ENCODE measurements at regions not wholly inside any gene's neighbourhood (a gene's known extent, or its start where the extent isn't known, plus 50 kb on each side); places are given as distances from the start of the nearest gene placed in this dataset.

DNA sequence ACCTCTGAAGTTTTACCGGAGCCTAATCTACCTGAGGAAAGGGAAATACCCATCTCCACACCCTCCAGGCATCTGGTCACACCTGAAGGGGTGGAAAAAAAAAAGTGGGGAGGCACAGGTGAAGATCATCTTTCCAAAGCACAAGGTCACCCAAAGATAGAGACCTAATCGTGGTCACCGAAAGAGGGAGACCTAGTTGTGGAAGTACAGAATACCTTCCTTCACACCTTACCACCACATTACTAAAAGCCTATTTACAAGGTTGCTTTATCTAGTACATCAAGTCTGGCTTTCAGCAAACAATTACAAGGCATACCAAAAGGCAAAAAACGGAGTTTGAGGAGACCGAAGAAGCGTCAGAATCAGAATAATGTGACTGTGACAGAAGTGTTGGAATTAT, 110.0 kb upstream of the ARPP21 start:
- no peak for FAIRE-seq

DNA sequence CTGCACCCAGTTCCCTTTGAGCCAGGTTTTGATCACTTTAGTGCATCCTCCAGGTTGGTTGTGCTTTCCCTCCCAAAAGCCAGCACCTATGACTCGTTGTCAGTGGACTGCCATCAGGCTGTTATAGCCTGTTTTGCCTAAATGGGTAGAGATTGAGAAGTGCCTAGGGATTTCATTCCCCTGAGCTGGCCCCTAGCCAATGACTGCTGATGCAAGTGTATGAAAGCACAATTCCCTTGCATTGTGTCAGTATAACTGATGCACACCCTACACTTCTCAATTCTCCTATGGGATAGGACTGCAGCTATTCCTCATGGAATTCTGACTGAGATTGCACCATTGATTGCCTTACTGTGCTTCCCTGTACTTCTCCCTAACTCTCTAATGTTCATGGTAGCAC, 102.1 kb upstream of the ARPP21 start:
- no peak for FAIRE-seq

GRCh38 chr3:35544976-35545375, 94.3 kb upstream of the ARPP21 start:
- no peak for FAIRE-seq

DNA sequence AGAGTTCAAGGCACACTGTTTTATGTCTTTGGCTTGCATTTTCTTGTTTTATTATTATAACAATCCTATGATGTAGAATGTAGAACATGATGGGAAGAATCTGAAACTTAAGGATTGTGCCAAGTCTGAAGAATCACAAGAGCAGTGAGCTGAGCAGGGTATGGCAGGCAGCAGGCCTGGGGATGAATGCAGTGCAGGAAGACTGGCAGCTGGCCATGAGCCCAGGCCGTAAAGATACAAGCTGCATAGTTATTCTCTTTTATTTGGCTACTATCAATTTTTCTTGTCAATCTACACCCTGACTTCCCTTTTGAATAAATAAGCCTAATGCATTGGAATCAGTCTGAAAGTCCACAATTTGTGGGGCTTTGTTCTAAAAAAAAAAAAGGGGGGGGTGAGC, 89.6 kb upstream of the ARPP21 start:
- FAIRE-seq: peak; percentile 89

DNA sequence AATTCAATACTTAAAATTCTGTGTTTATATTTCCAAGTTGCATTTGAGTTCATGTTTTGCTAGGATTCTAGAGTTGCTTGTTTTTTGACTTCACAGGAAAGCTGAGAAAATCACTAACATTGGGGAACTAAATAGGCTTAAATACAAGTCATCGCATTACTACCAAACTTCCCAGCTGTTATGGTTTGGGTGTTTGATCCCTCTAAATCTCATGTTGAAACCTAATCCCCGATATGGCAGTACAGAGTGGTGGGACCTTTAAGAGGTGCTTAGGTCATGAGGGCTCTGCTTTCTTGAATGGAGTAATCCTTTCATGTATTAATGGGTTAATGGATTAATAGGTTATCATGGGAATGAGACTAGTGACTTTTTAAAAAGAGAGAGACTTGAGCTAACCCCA, 77.2 kb upstream of the ARPP21 start:
- no peak for FAIRE-seq

- no peak for FAIRE-seq
These were observed 74.3 kb upstream of the ARPP21 start for GRCh38 chr3:35565048-35565447.

Measured in endometrium (tissue), 2 donors.